ENCODE measurements at regions not wholly inside any gene's neighbourhood (a gene's known extent, or its start where the extent isn't known, plus 50 kb on each side); places are given as distances from the start of the nearest gene placed in this dataset.
A peak's percentile ranks its signal among the peaks of the same experiment; 100 is the strongest.

GRCh38 chr6:15879371-15880261 lies 216.8 kb upstream of the DTNBP1 start:
- no peak for FAIRE-seq

DNA sequence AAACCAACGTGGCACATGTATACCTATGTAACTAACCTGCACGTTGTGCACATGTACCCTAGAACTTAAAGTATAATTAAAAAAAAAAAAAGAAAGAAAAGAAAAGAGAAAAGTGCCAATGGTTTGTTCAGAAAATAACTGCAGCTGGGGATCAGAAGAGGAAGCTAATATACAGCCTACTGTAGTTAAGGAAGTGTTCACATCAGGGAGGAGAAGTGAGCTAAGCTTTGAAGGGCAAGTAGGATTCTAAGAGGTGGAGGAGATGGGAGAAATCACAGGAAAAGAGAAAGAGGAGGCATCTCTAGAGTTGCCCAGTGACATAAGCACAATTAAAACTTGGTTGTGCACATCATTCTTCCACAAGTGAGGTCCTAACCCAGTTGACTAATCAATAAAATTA lies 214.4 kb upstream of the DTNBP1 start:
- Histone ChIP-seq H3K9me3 (ENCODE audit: control insufficient read depth in 2 of 3, insufficient read depth in 1 of 3, low read length in 3 of 3) (no peaks in the 10 kb centered on the region), H3K4me3 (ENCODE audit: low read length in 3 of 3) (no peak overlapping the region), H3K27me3 (ENCODE audit: control insufficient read depth, insufficient read depth, low read length) (no peaks in the 10 kb centered on the region), H3K36me3 (ENCODE audit: control insufficient read depth in 2 of 3, insufficient read depth in 3 of 3, low read length in 3 of 3) (no peaks in the 10 kb centered on the region), H3K27ac (ENCODE audit: low read depth in 2 of 2, low read length in 2 of 2) (no peak overlapping the region), H3K4me1 (ENCODE audit: control insufficient read depth in 2 of 3, insufficient read depth in 2 of 3, low read depth in 1 of 3, low read length in 3 of 3) (no peaks in the 10 kb centered on the region), H3K9ac (ENCODE audit: low read length in 3 of 3) (no peak overlapping the region)
- TF ChIP-seq CTCF (IDR thresholded peaks at IDR 0.05; ENCODE audit: borderline replicate concordance, extremely low read depth, insufficient read depth): no peak
- no peak for FAIRE-seq
- intact Hi-C loops (cut with DNase I): no loop called here
- DNase-seq: no peak

More at GRCh38 chr6:15879371-15880261, 216.8 kb upstream of the DTNBP1 start:
- DNase-seq: peak; percentile 70 to 88 (median 76)
- H3K4me3 ChIP-seq (ENCODE audit: low read length in 3 of 3): no peak overlapping the region
- no peaks in the 10 kb centered on the region for H3K9me3 ChIP-seq (ENCODE audit: control insufficient read depth in 2 of 3, insufficient read depth in 1 of 3, low read length in 3 of 3)
- no peaks in the 10 kb centered on the region for H3K36me3 ChIP-seq (ENCODE audit: control insufficient read depth in 2 of 3, insufficient read depth in 3 of 3, low read length in 3 of 3)
- no peak for TF ChIP-seq CTCF (IDR thresholded peaks at IDR 0.05; ENCODE audit: borderline replicate concordance, extremely low read depth, insufficient read depth)
- no peak overlapping the region for H3K9ac ChIP-seq (ENCODE audit: low read length in 3 of 3)
- H3K27me3 ChIP-seq (ENCODE audit: control insufficient read depth, insufficient read depth, low read length): no peaks in the 10 kb centered on the region
- intact Hi-C loops (cut with DNase I): no loop called here
- no peak overlapping the region for H3K27ac ChIP-seq (ENCODE audit: low read depth in 2 of 2, low read length in 2 of 2)
- no peaks in the 10 kb centered on the region for H3K4me1 ChIP-seq (ENCODE audit: control insufficient read depth in 2 of 3, insufficient read depth in 2 of 3, low read depth in 1 of 3, low read length in 3 of 3)

DNA sequence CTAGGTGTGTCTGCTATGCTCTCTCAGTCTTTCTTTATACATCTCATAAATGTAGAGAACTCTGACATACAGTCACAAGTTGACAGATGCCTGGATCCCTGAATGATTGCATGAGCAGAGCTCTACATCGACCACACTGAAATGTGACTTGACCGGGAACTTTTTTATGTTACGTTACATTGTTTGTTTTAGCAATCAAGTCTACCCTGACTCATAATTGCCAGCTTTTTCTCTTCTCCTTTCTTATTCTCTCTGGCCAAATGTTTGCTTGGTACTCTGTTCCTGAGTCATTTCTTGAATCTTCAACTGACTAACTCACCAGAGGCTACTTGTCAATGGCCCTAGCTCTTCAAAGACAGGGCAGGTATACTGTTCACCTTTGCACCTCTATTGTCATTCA lies 213.6 kb upstream of the DTNBP1 start:
- H3K9ac ChIP-seq (ENCODE audit: low read length in 3 of 3): no peak overlapping the region
- no peak for DNase-seq
- no peak overlapping the region for H3K4me3 ChIP-seq (ENCODE audit: low read length in 3 of 3)
- H3K27ac ChIP-seq (ENCODE audit: low read depth in 2 of 2, low read length in 2 of 2): no peak overlapping the region
- no peak for TF ChIP-seq CTCF (IDR thresholded peaks at IDR 0.05; ENCODE audit: borderline replicate concordance, extremely low read depth, insufficient read depth)
- H3K27me3 ChIP-seq (ENCODE audit: control insufficient read depth, insufficient read depth, low read length): no peaks in the 10 kb centered on the region
- no peaks in the 10 kb centered on the region for H3K36me3 ChIP-seq (ENCODE audit: control insufficient read depth in 2 of 3, insufficient read depth in 3 of 3, low read length in 3 of 3)
- no peaks in the 10 kb centered on the region for H3K4me1 ChIP-seq (ENCODE audit: control insufficient read depth in 2 of 3, insufficient read depth in 2 of 3, low read depth in 1 of 3, low read length in 3 of 3)
- no peaks in the 10 kb centered on the region for H3K9me3 ChIP-seq (ENCODE audit: control insufficient read depth in 2 of 3, insufficient read depth in 1 of 3, low read length in 3 of 3)
- intact Hi-C loops (cut with DNase I): no loop called here
- FAIRE-seq: no peak

All from kidney (tissue), 13 donors.